C4-2B (cell line): ENCODE measurements at regions not wholly inside any gene's neighbourhood (a gene's known extent, or its start where the extent isn't known, plus 50 kb on each side); places are given as distances from the start of the nearest gene placed in this dataset.

ENCODE experiments used
- H3K27ac ChIP-seq: fragments of 450-650 bp; 2 replicates; pipeline ENCODE4 v1.5.1; 2017
- CTCF ChIP-seq: fragments of 450-650 bp; conservative IDR thresholded peaks from 2 replicates; pipeline ENCODE4 v1.5.1; 2017; ENCODE audit warnings: mild to moderate bottlenecking
- ZFX ChIP-seq: fragments of 450-650 bp; IDR thresholded peaks from 2 replicates; pipeline ENCODE4 v1.6.1; 2017

GRCh38 chr3:2036076-2036475 lies 62.6 kb upstream of the CNTN4 start:
- no peak overlapping the region for H3K27ac ChIP-seq
- TF ChIP-seq CTCF (no peak), ZFX (no peak)

- TF ChIP-seq ZFX (no peak), CTCF (no peak)
Observed at GRCh38 chr3:2041931-2042330, 56.7 kb upstream of the CNTN4 start.

More at GRCh38 chr3:2041931-2042330, 56.7 kb upstream of the CNTN4 start:
- no peak overlapping the region for H3K27ac ChIP-seq
